HG03025 (cell line): ENCODE measurements at regions not wholly inside any gene's neighbourhood (a gene's known extent, or its start where the extent isn't known, plus 50 kb on each side); places are given as distances from the start of the nearest gene placed in this dataset.
"Not testable (repeated sequence)": the region's sequence is repeated elsewhere in the genome, so short reads cannot be mapped to it uniquely, and the experiment has no call there.

Experiments used
- ATAC-seq: cut with Tn5 transposase; IDR thresholded peaks from one replicate; pipeline ENCODE4 v1.9.1; 2021; ENCODE audit warnings: mild to moderate bottlenecking, moderate library complexity; ENCODE audit not compliant: unreplicated experiment, low FRiP score

DNA sequence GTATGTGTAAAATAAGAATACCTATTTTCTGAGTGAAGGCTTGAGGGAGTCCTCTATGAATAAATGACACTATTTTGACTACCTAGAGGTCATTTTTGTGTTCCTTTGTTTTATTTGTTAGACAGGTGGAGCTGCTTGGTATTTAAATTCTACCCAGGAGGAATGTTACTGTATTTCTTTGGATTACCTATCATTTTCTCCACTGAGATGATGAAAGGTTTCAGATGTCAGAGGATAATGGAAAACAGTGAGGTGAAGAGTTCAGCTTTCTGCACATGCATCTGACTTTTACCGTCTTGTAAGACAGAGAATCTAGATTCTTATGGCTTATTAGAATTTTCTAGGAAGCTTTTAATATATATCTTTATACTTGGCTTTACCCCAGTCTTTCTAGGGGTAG, 689.8 kb upstream of the NXPH2 start:
- ATAC-seq: no peak

DNA sequence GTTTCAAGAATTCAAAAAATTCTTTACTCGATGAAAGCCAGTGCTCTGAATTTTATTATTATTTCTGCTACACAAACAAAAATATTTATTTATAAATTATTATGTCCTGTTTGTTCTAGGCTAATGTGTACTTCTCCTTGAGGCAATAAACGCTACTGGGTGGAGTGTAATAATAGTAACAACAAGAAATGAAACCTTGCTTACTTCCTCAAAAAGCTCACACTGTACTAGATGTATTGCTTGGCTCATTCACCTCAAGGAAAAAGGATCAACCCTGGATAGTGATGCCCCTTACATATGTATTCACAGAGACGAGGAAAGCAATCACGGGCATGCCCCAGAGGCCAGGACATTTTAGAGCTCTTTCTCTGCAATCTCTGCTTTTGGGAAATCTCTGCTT, 685.6 kb upstream of the NXPH2 start:
- ATAC-seq: no peak

DNA sequence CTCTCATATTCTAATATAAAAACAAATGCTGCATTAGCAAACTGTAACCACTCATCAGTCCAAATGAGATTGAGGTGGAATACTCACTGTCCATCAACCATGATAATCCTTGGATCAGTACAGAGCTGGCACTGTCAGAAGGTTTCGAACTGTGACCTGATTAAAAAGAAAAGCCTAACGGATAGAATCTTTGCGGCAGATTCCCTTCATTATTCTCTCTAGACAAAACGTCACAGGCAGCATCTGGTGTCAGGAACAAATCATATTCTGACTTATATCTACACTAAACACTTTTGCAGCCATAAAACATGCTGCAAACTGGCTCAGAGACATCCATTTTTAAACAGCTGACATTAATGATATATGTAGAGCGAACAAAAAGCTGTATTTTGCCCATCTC, 677.7 kb upstream of the NXPH2 start:
- ATAC-seq: no peak

DNA sequence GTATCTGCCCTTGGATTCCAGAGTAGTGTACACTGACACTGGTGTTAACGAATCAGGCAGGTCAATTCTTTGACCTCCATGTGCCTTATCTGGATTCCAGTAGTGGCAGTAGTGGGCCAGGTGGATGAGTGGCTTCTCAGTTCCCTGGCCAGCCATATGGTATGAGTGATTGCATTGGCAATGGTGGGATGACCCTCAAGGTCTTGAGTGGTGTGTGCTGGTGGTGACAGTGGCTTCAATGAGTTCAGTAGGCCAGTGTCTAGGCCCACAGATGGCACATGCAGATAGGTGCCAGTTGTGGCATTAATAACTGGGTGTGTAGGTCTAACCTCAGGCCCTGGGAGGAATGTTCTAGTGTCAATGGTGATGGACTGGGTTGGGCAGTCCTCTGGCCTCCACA, 674.1 kb upstream of the NXPH2 start:
- ATAC-seq: no peak

DNA sequence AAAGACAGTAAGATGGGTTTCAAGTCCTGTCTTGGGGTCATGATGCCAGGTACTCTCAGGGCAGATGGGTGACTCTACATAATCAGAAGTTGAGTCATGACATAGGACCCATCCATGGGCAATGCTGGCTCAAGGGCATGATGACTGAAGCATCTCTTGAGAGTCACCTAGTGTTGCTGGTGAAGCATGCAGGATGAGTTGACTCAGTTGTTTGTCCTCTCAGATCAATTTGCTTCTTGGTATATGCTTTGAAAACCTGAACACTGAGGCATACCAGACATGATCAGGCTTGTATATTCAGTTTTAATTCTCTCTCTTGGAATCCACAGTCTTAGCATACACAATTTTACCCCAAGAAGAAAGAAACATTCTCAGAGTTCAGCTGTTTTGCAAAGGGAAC, 658.9 kb upstream of the NXPH2 start:
- no peak for ATAC-seq

DNA sequence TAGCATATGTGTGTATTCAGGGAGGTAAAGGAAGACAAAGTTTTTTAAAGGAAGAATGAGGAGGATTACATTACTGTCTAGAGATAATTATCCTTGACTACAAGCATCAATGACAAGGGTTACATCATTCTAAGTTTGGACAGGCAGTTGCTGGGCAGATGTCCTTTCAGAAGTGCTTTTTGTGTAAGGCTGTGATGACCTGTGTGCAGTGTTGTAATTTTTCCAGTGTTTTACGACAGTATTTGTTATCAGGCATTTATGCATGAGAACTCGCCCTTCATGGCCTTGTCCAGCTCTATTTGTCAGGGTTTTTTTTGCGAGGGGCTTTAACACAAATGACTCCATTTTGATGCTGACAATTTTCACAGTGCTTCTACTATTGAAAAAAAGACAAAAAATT, 658.3 kb upstream of the NXPH2 start:
- no peak for ATAC-seq

DNA sequence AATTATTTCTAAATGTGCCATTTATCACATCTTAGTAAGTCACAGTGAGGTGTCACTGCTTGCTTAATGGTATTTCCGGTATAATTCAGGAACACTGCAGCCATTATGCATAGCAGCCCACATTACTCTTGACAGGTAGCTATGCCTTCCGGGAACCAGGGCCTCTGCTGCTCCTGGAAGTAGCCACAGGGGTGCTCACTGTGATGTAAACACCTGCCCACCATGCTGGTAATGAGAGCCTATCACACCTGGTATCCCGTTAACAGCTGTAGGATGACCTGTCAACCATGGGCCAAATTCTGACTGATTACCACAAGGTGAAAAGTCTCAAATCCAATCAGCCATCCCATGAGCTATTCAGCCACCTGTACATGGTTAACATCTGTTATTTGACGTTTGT, 647.0 kb upstream of the NXPH2 start:
- ATAC-seq: no peak

DNA sequence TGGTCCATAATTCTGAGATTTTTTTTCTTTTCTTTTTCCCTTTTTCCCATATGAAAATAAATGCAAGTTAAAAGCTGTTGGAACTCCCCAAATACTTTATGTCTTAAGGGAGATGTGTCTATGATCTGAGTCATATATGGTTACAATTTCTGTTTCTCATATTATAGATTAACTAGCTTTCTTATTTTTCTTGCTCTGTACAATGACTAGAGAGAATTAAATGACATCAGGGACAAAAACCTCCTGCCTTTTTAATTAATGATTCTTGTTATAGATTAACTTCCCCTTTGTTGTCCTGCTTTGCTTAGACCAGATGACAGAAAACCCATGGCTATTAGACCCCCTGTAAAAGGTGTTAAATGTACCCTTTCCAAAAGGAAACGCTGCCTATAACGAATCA, 643.9 kb upstream of the NXPH2 start:
- ATAC-seq: no peak

DNA sequence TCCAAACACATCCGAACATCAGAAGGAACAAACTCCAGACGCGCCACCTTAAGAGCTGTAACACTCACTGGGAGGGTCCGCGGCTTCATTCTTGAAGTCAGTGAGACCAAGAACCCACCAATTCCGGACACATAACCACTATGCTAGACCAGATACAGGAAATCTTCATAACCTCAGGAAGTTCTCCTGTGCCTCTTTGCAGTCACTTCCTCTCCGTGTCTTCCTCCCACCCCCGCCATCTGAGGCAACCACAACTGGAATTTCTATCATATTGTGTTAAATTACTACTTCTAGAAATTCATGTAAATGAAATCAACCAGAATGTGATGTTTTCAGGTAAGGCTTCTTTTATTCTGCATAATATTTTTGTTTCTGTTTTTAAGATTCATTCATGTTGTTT, 631.0 kb upstream of the NXPH2 start:
- ATAC-seq: no peak

DNA sequence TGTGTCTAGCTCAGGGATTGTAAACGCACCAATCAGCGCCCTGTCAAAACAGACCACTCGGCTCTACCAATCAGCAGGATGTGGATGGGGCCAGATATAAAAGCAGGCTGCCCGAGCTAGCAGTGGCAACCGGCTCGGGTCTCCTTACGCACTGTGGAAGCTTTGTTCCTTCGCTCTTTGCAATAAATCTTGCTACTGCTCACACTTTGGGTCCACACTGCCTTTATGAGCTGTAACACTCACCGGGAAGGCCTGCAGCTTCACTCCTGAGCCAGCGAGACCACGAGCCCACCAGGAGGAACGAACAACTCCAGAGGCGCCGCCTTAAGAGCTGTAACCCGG, 630.6 kb upstream of the NXPH2 start:
- ATAC-seq: not testable (repeated sequence)

DNA sequence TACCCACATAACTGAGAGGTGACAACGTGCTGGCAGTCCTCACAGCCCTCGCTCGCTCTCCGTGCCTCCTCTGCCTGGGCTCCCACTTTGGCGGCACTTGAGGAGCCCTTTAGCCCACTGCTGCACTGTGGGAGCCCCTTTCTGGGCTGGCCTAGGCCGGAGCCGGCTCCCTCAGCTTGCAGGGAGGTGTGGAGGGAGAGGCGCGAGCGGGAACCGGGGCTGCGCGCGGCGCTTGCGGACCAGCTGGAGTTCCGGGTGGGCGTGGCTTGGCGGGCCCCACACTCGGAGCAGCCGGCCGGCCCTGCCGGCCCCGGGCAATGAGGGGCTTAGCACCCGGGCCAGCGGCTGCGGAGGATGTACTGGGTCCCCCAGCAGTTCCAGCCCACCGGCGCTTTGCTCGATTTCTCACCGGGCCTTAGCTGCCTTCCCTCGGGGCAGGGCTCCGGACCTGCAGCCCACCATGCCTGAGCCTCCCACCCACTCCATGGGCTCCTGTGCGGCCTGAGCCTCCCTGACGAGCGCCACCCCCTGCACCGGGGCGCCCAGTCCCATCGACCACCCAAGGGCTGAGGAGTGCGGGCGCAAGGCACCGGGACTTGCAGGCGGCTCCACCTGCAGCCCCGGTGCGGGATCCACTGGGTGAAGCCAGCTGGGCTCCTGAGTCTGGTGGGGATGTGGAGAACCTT, 630.1 kb upstream of the NXPH2 start:
- ATAC-seq: not testable (repeated sequence)

DNA sequence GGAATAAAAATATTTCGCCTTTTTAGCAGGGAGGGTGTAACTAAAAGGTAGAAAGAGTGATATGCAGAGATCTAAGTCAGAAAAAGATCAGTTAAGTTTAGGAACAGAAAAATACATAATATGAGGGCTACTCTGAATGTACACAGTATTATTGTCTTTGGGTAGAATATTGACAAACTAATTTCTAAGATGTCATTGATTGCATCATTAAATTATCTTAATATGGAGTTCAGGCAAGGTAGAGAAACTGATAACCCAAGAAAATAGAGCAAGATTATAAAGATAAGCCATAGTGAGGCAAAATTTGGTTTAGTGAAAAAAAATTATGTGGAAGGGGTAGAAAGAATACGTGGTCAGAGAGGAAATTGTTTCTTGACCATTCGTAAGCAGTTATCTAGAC, 629.0 kb upstream of the NXPH2 start:
- no peak for ATAC-seq

DNA sequence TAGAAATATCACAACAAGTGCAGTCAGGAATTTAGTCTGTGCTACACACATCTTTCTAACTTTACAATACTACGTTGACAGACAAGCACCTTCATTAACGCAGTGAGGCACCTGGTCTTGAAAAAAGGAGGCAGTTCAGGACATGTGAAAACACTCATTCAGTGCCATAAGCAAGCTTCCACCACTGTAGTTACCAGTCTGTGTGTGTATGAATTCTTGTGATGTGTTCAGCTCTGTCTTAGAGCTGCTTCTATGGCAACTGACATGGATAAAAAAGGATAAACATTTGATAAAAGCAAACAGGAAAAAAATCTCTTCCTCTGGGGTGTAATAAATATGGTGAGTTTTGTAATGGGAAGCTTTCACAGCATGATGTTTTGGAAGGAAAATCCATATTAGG, 623.8 kb upstream of the NXPH2 start:
- no peak for ATAC-seq

DNA sequence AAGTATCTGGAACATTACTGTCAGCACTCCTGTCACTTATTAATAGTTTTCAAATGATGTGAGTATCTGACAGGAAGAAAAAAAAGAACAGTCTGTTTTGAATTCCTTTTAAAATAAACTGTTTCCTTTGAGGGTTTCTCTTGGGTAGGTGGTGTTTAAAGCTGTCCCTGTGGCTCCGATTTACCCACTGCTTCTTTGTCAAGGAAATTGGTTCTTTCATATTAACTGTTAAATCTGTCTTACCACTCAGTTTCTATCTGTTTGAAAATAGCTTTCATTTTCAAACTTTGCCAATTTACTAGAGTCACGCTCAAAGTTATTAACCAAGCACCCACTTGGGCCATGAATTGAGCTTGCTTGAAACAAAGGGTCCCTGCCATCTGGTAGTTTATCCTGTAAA, 614.6 kb upstream of the NXPH2 start:
- no peak for ATAC-seq

DNA sequence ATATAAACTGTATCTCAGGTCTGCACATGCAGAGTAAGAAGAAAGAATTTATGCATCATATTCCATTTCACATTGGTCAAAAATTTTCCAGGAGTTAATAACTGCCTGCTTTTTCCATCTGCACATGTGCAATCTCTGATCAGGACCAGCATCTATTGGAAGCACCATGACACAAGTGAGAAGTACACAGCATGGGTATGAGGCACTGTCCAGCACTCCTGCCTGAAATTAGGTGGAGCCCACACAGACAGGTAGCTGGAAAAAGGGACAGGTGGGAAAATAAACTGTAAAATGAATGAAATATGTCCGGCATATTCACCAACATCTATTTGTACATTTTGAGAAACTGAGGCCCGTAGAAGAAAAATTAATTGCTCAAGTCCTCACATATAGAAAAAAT, 609.2 kb upstream of the NXPH2 start:
- ATAC-seq: no peak

DNA sequence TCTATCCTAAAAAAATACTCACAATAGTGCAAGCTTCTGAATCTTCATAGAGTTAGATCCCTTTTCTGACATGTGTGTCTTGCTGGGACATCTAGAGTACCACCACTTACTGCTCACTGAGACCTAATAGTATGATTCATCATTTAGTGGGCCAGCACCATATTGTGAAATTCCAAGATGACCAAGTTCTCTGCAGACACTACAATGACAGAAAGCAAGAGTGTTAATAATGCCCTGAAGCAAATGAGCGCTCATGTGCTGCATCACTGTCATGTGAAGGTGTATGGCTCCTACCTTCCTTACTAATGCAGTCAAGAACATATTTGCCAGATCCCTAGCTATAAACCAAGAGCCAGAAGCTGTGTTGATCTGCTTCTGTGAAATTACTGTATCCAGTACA, 606.2 kb upstream of the NXPH2 start:
- ATAC-seq: no peak

DNA sequence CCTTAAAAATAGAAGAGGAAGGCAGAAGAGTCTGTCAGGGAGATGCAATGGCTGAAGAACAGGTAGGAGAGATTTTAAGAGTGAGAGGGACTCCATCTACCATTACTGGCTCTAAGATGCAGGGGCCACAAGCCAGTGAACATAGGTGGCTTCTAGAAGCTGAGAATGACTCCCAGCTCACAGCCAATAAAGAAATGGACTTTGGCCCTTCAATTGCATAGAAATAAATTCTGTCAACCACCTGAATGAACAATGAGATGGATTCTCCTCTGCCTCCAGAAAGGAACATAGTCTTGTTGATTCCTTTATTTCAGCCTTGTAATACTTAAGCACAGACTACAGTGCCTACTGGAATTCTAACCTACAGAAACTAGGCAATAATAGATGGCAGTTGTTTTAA, 603.3 kb upstream of the NXPH2 start:
- no peak for ATAC-seq

DNA sequence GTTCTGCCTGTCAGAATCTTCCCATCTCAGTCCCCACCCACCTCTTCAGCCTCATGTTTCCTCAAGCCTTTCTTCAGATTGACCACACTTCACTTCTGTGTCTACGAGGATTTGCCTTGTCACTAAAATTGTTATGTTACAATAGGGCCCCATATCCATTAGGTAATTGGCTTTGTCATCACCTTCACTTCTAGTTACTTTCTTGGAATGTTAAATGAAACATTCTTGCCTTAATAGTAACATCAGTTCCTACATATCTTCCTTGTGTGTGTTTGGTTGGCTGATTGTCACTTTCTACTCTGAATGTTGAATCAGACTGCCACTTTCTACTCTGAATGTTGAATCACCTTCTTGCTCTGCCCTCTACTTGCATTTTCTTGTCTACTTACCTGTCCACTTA, 599.9 kb upstream of the NXPH2 start:
- ATAC-seq: no peak

DNA sequence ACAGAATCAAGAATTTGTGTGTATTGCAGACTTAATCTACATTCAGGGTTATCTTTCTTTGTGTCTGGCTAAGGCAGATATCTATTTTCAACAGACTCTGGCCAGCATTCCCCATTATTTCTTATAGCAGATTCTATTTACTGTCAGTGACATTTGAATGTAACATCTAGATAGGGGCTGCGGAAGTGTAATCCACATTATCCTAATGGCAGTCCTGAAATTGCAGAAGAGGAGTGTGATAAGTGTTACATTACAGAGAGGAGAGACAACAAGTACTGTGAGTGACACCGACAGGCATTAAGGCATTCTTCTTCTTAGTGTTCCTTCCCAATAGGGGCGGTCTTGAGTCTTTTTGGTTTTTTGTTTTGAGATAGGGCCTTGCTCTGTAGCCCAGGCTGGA, 598.2 kb upstream of the NXPH2 start:
- ATAC-seq: no peak

DNA sequence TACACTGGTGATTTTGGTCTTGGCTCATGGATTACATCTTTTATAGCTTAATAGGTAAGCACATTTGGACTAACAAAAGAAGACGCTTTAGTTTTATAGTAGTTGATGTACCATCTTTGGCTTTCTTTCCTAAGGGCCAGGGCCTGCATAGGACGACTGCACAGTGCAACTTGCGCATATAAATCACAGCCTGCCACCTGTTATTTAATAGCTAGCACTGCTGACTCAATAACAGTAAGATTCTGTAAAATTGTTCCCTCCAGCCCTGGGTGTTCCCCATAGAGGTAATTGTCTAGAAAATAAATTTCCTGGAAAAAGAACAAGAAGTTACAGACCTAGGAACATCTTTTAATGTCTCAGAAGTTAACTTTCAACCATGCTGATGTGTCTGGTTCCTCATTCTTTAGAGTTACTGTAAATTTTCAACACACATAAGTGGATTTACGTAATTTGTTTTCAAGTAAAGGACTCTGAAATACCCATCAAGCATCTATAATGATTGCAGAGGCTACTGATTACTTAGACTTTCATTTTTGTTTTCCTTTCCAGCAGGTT, 594.2 kb upstream of the NXPH2 start:
- ATAC-seq: no peak

DNA sequence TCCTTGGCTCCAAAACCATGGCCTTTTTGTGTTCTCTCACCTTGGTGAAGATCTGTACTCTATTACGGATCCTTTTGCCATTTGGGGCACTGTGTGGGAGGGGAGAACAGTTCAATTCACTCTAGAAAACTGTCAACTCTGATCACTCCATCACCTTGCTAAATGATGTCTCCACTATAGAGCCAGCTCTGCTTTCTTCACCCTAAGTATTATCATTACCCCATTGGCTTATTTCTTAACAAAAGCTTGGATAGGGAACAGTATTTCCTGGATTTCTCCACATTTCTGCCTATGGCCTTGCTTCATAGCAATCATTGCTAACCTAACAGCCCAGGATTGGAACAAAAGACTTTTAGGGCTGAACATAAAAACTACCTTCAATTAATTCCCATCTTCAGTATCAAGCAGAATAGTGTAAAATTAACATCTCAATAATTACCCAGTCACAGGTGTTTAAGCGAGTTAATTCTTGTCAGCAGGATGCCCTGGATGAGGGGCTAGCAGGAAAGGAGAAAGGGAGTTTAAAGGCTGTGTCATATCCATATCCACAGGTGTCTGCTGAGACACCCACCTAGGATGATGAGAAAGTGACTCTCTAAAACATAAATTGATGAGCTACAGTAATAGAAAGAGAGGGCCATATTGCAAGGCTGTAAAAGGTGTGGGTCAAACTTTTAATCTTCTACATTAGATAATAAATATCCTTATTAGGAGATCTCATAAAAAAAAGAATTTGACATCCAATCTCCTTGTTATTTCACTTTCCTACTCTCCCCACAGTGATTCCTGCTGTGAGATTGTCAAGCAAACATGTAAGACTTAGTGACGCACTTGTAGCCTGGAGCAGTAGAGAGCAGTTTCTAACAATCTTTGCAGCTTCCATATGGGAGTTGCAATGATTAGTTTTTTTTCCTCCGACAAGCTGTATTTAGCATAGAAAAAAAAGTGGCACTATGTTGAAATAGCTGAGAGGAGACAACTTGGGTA, 589.5 kb upstream of the NXPH2 start:
- ATAC-seq: no peak

DNA sequence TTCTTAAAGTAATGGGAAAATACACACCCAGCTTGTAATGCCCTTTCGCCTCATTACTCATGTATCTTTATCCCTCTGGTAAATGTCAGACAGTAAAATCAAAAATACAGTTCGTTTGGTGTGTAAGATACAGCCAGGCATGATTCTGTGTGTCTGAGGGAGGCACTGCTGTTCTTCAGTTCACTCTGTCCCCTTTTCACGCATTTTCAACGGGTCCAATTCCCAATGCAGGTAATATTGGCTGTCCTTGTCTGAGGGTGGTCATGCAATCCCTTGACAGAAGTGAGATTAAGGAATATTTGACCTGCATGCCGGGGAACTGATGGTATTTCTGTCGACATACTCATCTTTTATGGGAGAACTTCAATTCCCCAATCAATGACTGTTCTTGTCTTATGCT, 587.2 kb upstream of the NXPH2 start:
- no peak for ATAC-seq
